ENCODE measurements at regions not wholly inside any gene's neighbourhood (a gene's known extent, or its start where the extent isn't known, plus 50 kb on each side); places are given as distances from the start of the nearest gene placed in this dataset.
A peak's percentile ranks its signal among the peaks of the same experiment; 100 is the strongest.

DNA sequence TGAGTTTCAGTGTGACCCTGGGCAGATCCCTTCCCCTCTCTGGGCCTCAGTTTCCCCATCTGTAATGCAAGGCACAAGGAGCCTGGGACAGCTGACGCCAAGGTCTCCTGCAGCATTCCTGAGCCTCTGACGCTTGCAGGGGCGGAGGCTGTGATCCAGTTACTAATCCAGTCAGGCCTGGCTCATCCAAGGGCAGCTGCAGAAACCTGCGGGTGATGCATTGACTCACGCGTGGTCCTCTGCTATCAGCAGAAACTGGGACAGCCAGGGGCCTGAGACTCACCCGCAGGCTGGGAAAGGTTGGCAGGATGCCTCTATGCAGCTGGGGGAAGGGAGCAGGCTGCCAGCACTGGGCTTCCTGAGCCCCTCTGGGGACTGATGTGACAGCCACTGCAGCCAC lies 65.0 kb upstream of the SIRPA start:
- Mint-ChIP-seq H3K27ac (ENCODE audit: unreplicated experiment) (no peak overlapping the region), H3K4me1 (ENCODE audit: unreplicated experiment) (peaks cover 33% of the 10 kb centered on the region)
- no peak for DNase-seq (ENCODE audit: low spot score)

DNA sequence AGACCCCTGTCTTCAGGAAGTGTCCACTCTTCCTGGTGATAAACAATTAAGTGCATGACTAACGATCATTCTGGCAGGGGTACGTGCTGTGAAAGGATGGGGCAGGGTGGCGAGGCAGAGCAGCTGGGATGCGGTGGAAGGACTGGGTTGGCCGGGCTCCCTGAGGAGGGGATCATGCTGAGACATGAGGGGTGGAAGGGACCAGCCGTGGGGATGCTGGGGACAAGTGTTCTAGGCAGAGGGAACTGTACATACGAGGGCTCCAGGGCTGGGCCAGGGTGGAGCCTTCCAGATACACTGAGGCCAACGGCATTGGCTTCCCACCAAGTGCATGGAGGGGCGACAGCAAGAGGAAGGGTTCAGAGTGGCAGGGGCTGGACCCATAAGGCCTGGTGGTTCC lies 65.7 kb upstream of the SIRPA start:
- peaks cover 39% of the 10 kb centered on the region for H3K4me1 Mint-ChIP-seq (ENCODE audit: unreplicated experiment)
- DNase-seq (ENCODE audit: low spot score), result no peak
- no peak overlapping the region for H3K27ac Mint-ChIP-seq (ENCODE audit: unreplicated experiment)
- TF ChIP-seq, protein P1, sequence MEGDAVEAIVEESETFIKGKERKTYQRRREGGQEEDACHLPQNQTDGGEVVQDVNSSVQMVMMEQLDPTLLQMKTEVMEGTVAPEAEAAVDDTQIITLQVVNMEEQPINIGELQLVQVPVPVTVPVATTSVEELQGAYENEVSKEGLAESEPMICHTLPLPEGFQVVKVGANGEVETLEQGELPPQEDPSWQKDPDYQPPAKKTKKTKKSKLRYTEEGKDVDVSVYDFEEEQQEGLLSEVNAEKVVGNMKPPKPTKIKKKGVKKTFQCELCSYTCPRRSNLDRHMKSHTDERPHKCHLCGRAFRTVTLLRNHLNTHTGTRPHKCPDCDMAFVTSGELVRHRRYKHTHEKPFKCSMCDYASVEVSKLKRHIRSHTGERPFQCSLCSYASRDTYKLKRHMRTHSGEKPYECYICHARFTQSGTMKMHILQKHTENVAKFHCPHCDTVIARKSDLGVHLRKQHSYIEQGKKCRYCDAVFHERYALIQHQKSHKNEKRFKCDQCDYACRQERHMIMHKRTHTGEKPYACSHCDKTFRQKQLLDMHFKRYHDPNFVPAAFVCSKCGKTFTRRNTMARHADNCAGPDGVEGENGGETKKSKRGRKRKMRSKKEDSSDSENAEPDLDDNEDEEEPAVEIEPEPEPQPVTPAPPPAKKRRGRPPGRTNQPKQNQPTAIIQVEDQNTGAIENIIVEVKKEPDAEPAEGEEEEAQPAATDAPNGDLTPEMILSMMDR (IDR thresholded peaks at IDR 0.05; ENCODE audit: unreplicated experiment), result no peak
- H3K9me3 Mint-ChIP-seq (ENCODE audit: unreplicated experiment), result no peaks in the 10 kb centered on the region
- no peak overlapping the region for H3K4me3 Mint-ChIP-seq (ENCODE audit: unreplicated experiment)
- peaks cover 7% of the 10 kb centered on the region for H3K27me3 Mint-ChIP-seq (ENCODE audit: unreplicated experiment)
- H3K36me3 Mint-ChIP-seq (ENCODE audit: low read depth, unreplicated experiment), result peaks cover 4% of the 10 kb centered on the region

More for the DNA sequence above, 65.0 kb upstream of the SIRPA start:
- peaks cover 6% of the 10 kb centered on the region for H3K27me3 Mint-ChIP-seq (ENCODE audit: unreplicated experiment)
- TF ChIP-seq, protein P1 (IDR thresholded peaks at IDR 0.05; ENCODE audit: unreplicated experiment), result no peak
- H3K4me3 Mint-ChIP-seq (ENCODE audit: unreplicated experiment), result no peak overlapping the region
- H3K9me3 Mint-ChIP-seq (ENCODE audit: unreplicated experiment), result no peaks in the 10 kb centered on the region
- peaks cover 4% of the 10 kb centered on the region for H3K36me3 Mint-ChIP-seq (ENCODE audit: low read depth, unreplicated experiment)

DNA sequence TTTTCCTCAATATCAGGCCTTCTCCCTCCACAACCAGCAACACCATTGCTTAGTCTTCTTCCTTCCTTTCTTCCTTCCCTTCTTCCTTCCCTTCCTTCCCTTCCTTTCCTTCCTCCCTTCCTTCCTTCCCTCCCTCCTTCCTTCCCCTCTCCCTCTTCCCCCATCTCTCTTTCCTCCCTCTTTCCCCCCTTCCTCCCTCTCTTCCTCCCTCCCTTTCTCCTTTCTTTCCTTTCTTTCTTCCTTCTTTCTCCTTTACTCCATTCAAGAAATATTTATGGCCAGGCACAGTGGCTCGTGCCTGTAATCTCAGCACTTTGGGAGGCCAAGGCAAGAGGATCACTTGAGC lies 66.4 kb upstream of the SIRPA start:
- no peaks in the 10 kb centered on the region for H3K9me3 Mint-ChIP-seq (ENCODE audit: unreplicated experiment)
- no peak overlapping the region for H3K4me3 Mint-ChIP-seq (ENCODE audit: unreplicated experiment)
- TF ChIP-seq, protein P1 (IDR thresholded peaks at IDR 0.05; ENCODE audit: unreplicated experiment), result no peak
- DNase-seq (ENCODE audit: low spot score), result no peak
- H3K27ac Mint-ChIP-seq (ENCODE audit: unreplicated experiment), result no peak overlapping the region
- H3K36me3 Mint-ChIP-seq (ENCODE audit: low read depth, unreplicated experiment), result peaks cover 4% of the 10 kb centered on the region
- peaks cover 47% of the 10 kb centered on the region for H3K4me1 Mint-ChIP-seq (ENCODE audit: unreplicated experiment)
- H3K27me3 Mint-ChIP-seq (ENCODE audit: unreplicated experiment), result peaks cover 12% of the 10 kb centered on the region

DNA sequence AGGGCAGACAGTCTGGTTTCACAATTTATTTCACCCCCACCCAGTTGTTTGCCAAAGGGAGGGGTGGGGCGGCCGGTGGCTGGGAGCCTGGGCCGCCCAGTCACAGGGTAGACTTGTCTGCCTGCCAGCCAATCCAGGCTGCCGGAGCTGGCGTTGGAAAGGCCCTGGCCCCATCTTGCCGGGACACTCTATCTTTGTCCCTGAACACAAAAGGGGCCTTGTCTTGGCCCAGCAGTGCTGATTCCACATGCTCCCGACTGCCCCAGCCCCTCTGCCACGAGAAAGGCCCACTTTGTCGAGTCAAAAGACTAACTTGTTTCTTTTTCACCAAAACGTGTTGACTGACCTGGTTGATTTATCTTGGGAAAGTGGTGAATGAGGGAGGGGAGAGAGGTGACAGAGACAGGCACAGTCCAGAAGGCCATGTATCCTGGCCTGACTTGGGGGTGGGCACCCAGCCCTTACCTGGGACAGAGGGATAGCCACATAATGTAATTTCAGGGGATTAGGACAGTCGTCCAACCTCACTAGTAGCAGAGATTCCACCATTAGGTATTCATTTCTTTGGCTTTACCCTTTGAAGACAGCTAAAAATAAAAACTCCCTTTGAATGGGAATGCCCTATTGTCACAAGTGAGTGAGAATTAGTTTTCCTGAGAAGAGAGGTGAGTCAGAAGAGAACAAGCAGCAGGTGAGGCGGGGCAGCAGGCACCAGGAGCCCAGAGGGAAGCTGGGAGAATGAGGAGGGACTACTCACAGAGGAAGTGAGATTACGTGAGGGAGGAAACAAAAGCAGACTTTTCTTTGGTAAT lies 67.0 kb upstream of the SIRPA start:
- H3K27ac Mint-ChIP-seq (ENCODE audit: unreplicated experiment), result peak overlapping the region; percentile 57
- TF ChIP-seq, protein P1 (IDR thresholded peaks at IDR 0.05; ENCODE audit: unreplicated experiment), result no peak
- H3K36me3 Mint-ChIP-seq (ENCODE audit: low read depth, unreplicated experiment), result peaks cover 4% of the 10 kb centered on the region
- H3K4me3 Mint-ChIP-seq (ENCODE audit: unreplicated experiment), result no peak overlapping the region
- H3K9me3 Mint-ChIP-seq (ENCODE audit: unreplicated experiment), result no peaks in the 10 kb centered on the region
- H3K27me3 Mint-ChIP-seq (ENCODE audit: unreplicated experiment), result peaks cover 10% of the 10 kb centered on the region
- H3K4me1 Mint-ChIP-seq (ENCODE audit: unreplicated experiment), result peaks cover 49% of the 10 kb centered on the region
- no peak for DNase-seq (ENCODE audit: low spot score)

DNA sequence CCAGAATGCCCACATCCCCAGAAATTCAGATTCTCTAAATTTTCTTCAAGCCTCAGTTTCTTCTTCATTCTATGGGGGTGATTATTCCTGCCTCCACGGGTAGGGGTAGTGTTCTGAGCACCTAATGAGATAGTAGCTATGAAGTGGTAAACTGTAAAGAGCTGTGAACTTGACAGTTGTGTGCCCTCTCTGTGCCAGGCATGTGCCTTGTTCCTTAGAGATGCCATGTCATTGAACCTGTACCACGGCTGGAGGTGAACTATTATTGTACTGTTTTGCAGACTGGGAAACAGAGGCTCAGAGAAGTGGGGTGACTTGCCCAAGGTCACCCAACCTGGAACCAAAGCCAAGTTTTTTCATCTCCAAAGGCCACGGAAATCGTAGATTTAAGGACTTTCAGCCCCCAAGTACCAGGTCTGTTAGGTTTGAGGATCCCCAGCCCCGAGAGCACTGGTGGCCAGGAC lies 67.7 kb upstream of the SIRPA start:
- TF ChIP-seq, protein P1 (IDR thresholded peaks at IDR 0.05; ENCODE audit: unreplicated experiment), result no peak
- H3K27ac Mint-ChIP-seq (ENCODE audit: unreplicated experiment), result no peak overlapping the region
- DNase-seq (ENCODE audit: low spot score), result no peak
- no peak overlapping the region for H3K4me3 Mint-ChIP-seq (ENCODE audit: unreplicated experiment)
- H3K27me3 Mint-ChIP-seq (ENCODE audit: unreplicated experiment), result peaks cover 8% of the 10 kb centered on the region
- H3K36me3 Mint-ChIP-seq (ENCODE audit: low read depth, unreplicated experiment), result peaks cover 4% of the 10 kb centered on the region
- no peaks in the 10 kb centered on the region for H3K9me3 Mint-ChIP-seq (ENCODE audit: unreplicated experiment)
- H3K4me1 Mint-ChIP-seq (ENCODE audit: unreplicated experiment), result peaks cover 49% of the 10 kb centered on the region

Data from endothelial cell (in vitro differentiated cells).